Esophagus muscularis mucosa (tissue), 4 donors: ENCODE measurements at regions not wholly inside any gene's neighbourhood (a gene's known extent, or its start where the extent isn't known, plus 50 kb on each side); places are given as distances from the start of the nearest gene placed in this dataset.
"Not testable (repeated sequence)": the region's sequence is repeated elsewhere in the genome, so short reads cannot be mapped to it uniquely, and the experiment has no call there.

Experiments used
- DNase-seq: peaks from one replicate; pipeline ENCODE4 v3.0.0-alpha.2; 2017; ENCODE audit errors: extremely low spot score
- H3K27ac ChIP-seq, 4 donors: fragments of 200-600 bp; sonication (generic); replicated peaks in 1 of 4; 1 replicate in 3 of 4; 2 replicates in 1 of 4; pipeline ENCODE4 v1.5.1; 2016 to 2019; ENCODE audit warnings: mild to moderate bottlenecking in 1 of 4
- H3K27me3 ChIP-seq, 4 donors: fragments of 200-600 bp; sonication (generic); one replicate each; pipeline versions ENCODE4 v1.5.1 to v1.6.0; 2016 to 2019
- H3K36me3 ChIP-seq, 4 donors: fragments of 200-600 bp; sonication (generic); one replicate each; pipeline ENCODE4 v1.5.1; 2016 to 2019
- H3K4me1 ChIP-seq, 4 donors: fragments of 200-600 bp; sonication (generic); one replicate each; pipeline ENCODE4 v1.5.1; 2016 to 2019
- H3K4me3 ChIP-seq, 4 donors: fragments of 200-600 bp; sonication (generic); 1 replicate in 2 of 4; 2 replicates in 2 of 4; pipeline ENCODE4 v1.5.1; 2016 to 2019; ENCODE audit warnings: mild to moderate bottlenecking in 4 of 4, moderate library complexity in 1 of 4
- H3K9me3 ChIP-seq, 4 donors: fragments of 200-600 bp; sonication (generic); 1 replicate in 3 of 4; 2 replicates in 1 of 4; pipeline ENCODE4 v1.5.1; 2016 to 2019
- EP300 ChIP-seq: sonication (generic); formaldehyde crosslinking; IDR thresholded peaks from one replicate; pipeline ENCODE4 v1.6.1; 2017; ENCODE audit warnings: antibody characterized with exemption
- POLR2A ChIP-seq: fragments of 450-650 bp; IDR thresholded peaks from one replicate; pipeline ENCODE4 v1.6.1; 2017; ENCODE audit warnings: antibody characterized with exemption, moderate library complexity, mild to moderate bottlenecking, low read depth
- POLR2AphosphoS5 ChIP-seq, 2 donors: sonication (generic); formaldehyde crosslinking; IDR thresholded peaks; one replicate each; pipeline ENCODE4 v1.6.1; 2017; ENCODE audit warnings: antibody characterized with exemption in 2 of 2
- WGBS: methylation state at CpG from one replicate; pipeline ENCODE4 v1.1.5; 2018; 5-methylcytosine and 5-hydroxymethylcytosine counted together
- intact Hi-C: fragments of 100-400 bp; cut with DNase I; formaldehyde crosslinking; loops from one replicate; pipeline ENCODE4 v1.15.1; 2023
- TF ChIP-seq, protein P1 (sequence below), 3 experiments: fragments of 200-600 bp in 2 of 3; fragments of 450-650 bp in 1 of 3; sonication (generic) in 2 of 3; IDR thresholded peaks; one replicate each; pipeline ENCODE4 v1.5.1; 2017 to 2019; ENCODE audit warnings: antibody characterized with exemption in 3 of 3, mild to moderate bottlenecking in 2 of 3, moderate library complexity in 1 of 3

DNA sequence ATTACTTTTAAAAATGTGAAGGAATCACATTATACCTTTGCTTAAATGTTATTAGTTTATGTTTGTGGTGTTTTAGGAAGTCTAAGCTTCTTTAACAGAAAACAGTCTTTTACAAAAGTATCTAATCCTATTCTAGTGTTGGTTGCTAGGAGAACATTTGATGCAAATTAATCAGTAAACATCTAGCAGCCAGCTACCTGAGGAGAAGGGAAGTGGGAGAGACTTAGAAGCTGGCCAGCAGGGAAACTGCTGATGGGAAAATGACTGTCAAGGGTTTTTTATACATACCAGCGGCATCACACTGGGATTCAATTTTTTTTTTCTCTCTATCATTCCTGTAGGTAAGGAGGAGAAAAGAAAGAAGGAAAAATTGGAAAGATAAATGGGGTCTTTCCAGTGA lies 686.0 kb upstream of the MMS22L start:
- intact Hi-C loops: no loop called here
- H3K27me3 ChIP-seq: no peaks in the 10 kb centered on the region
- no peak for DNase-seq
- H3K9me3 ChIP-seq: no peaks in the 10 kb centered on the region
- no peaks in the 10 kb centered on the region for H3K4me1 ChIP-seq
- TF ChIP-seq POLR2A (no peak), EP300 (no peak), POLR2AphosphoS5 (IDR thresholded peaks at IDR 0.05) (no peak)
- TF ChIP-seq, protein P1, sequence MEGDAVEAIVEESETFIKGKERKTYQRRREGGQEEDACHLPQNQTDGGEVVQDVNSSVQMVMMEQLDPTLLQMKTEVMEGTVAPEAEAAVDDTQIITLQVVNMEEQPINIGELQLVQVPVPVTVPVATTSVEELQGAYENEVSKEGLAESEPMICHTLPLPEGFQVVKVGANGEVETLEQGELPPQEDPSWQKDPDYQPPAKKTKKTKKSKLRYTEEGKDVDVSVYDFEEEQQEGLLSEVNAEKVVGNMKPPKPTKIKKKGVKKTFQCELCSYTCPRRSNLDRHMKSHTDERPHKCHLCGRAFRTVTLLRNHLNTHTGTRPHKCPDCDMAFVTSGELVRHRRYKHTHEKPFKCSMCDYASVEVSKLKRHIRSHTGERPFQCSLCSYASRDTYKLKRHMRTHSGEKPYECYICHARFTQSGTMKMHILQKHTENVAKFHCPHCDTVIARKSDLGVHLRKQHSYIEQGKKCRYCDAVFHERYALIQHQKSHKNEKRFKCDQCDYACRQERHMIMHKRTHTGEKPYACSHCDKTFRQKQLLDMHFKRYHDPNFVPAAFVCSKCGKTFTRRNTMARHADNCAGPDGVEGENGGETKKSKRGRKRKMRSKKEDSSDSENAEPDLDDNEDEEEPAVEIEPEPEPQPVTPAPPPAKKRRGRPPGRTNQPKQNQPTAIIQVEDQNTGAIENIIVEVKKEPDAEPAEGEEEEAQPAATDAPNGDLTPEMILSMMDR (IDR thresholded peaks at IDR 0.05): no peak
- H3K36me3 ChIP-seq: no peaks in the 10 kb centered on the region
- WGBS: 78% methylated on average over 1 of the region's 1 CpG
- no peak overlapping the region for H3K4me3 ChIP-seq
- H3K27ac ChIP-seq: no peak overlapping the region

DNA sequence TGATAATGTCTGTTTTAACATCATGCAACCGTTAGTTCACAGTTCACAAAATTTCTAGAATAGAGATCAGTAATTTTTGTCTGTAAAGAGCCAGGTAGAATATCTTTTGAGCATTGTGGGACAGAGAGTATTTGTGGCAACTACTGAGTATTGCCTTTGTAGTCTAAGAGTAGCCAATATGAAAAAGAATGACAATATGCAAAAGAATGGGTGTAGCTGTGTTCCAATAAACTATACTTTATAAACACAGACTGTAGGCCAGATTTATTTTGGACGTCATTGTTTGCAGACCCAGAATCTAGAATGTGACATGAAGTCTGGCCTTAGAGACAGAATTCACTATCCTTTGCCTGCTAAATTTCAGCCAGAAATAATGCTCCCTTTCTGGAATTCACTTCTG lies 694.1 kb upstream of the MMS22L start:
- Histone ChIP-seq H3K27me3 (no peaks in the 10 kb centered on the region), H3K4me1 (no peaks in the 10 kb centered on the region), H3K27ac (no peak overlapping the region), H3K4me3 (no peak overlapping the region), H3K36me3 (no peaks in the 10 kb centered on the region), H3K9me3 (no peaks in the 10 kb centered on the region)
- intact Hi-C loops: no loop called here
- DNase-seq: no peak
- 38% methylated on average over 2 of the region's 2 CpGs for WGBS
- no peak for TF ChIP-seq POLR2A
- TF ChIP-seq, protein P1 (IDR thresholded peaks at IDR 0.05): no peak
- TF ChIP-seq EP300: no peak
- TF ChIP-seq POLR2AphosphoS5 (IDR thresholded peaks at IDR 0.05): no peak

DNA sequence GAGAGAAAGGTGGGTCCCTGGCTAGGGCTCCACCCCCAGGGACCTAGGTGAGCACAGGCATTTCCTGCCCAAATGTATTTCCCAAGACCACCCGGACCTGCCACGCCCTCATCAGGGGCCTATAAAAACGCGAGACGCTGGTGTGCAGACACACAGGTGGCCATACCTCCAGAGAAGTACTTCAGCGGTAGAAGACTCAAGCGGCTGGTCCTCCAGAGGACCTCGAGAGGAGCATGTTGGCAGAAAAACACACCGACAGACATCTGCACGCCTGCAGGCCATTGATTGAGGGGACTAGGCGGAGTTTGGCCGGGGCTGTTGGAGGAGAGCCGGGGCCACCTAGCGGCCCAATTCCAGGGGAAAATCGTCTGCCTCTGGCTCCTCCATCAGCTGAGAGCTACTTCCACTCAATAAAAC lies 695.8 kb upstream of the MMS22L start:
- DNase-seq: no peak
- TF ChIP-seq EP300: no peak
- TF ChIP-seq POLR2A: no peak
- TF ChIP-seq, protein P1 (IDR thresholded peaks at IDR 0.05): no peak
- TF ChIP-seq POLR2AphosphoS5 (IDR thresholded peaks at IDR 0.05): no peak
- H3K4me1 ChIP-seq: no peaks in the 10 kb centered on the region
- no peaks in the 10 kb centered on the region for H3K9me3 ChIP-seq
- no peaks in the 10 kb centered on the region for H3K27me3 ChIP-seq
- H3K4me3 ChIP-seq: no peak overlapping the region
- no peak overlapping the region for H3K27ac ChIP-seq
- H3K36me3 ChIP-seq: no peaks in the 10 kb centered on the region
- intact Hi-C loops: no loop called here
- 90% methylated on average over 15 of the region's 15 CpGs for WGBS

DNA sequence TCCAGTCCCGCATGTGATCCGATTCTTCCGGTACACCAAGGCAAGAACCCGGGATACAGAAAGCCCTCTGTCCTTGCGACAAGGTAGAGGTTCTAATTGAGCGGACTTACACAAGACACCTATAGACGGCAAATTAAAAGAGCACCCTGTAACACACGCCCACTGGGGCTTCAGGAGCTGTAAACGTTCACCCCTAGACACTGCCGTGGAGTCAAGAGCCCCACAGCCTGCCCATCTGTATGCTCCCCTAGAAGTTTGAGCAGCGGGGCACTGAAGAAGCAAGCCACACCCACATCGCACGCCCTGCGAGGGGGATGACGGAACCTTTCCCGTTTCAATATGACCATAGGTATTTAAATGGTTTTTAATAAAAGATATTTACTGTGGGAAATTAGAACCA lies 696.3 kb upstream of the MMS22L start:
- not testable (repeated sequence) for H3K9me3 ChIP-seq
- WGBS: 96% methylated on average over 16 of the region's 16 CpGs

DNA sequence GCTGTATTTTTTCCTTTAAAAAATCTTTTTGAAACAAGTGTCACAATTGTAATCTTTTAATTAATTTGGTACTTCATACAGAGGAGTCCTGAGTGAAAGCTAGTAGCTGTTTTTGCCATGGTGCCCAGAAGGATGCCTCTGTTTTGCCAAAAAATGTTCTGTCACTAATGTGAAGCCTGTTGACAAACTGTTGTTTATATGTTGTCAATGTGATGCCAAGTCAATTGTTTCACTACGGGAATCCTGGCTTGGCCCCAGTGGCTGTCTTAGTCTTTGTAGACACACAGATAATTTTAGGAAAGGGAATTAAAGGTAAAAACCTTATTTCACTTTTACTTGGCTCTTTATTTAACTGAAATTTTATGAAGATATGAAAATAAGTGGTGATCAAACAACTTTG lies 706.4 kb upstream of the MMS22L start:
- 19% methylated on average over 1 of the region's 1 CpG for WGBS
- intact Hi-C loops: no loop called here

More for the DNA sequence above, 696.3 kb upstream of the MMS22L start:
- H3K27me3 ChIP-seq, H3K27ac ChIP-seq, intact Hi-C loops, H3K4me3 ChIP-seq, H3K4me1 ChIP-seq, DNase-seq, H3K36me3 ChIP-seq: not testable (repeated sequence)

More for the DNA sequence above, 706.4 kb upstream of the MMS22L start:
- no peaks in the 10 kb centered on the region for H3K27me3 ChIP-seq
- H3K36me3 ChIP-seq: no peaks in the 10 kb centered on the region
- no peaks in the 10 kb centered on the region for H3K9me3 ChIP-seq
- no peaks in the 10 kb centered on the region for H3K4me1 ChIP-seq
- no peak overlapping the region for H3K4me3 ChIP-seq
- TF ChIP-seq EP300 (no peak), POLR2AphosphoS5 (IDR thresholded peaks at IDR 0.05) (no peak), POLR2A (no peak)
- TF ChIP-seq, protein P1 (IDR thresholded peaks at IDR 0.05): no peak
- H3K27ac ChIP-seq: no peak overlapping the region
- no peak for DNase-seq
